MG63 (cell line): ENCODE measurements at regions not wholly inside any gene's neighbourhood (a gene's known extent, or its start where the extent isn't known, plus 50 kb on each side); places are given as distances from the start of the nearest gene placed in this dataset.
"Not testable (repeated sequence)": the region's sequence is repeated elsewhere in the genome, so short reads cannot be mapped to it uniquely, and the experiment has no call there.

Experiments used
- DNase-seq: peaks from one replicate; pipeline ENCODE4 v3.0.0-alpha.2; 2020
- H3K27me3 ChIP-seq: fragments of 250-450 bp; sonication (Bioruptor Pico); 2 replicates; pipeline ENCODE4 v1.5.1; 2020; ENCODE audit warnings: mild to moderate bottlenecking, moderate library complexity
- H3K36me3 ChIP-seq: fragments of 250-450 bp; sonication (Bioruptor Pico); 2 replicates; pipeline ENCODE4 v1.5.1; 2020; ENCODE audit warnings: mild to moderate bottlenecking, moderate library complexity
- H3K4me3 ChIP-seq: fragments of 250-450 bp; sonication (Bioruptor Pico); 2 replicates; pipeline ENCODE4 v1.5.1; 2020; ENCODE audit warnings: mild to moderate bottlenecking, moderate library complexity
- H3K9me3 ChIP-seq: fragments of 250-450 bp; sonication (Bioruptor Pico); 2 replicates; pipeline ENCODE4 v1.5.1; 2020; ENCODE audit warnings: mild to moderate bottlenecking, moderate library complexity

DNA sequence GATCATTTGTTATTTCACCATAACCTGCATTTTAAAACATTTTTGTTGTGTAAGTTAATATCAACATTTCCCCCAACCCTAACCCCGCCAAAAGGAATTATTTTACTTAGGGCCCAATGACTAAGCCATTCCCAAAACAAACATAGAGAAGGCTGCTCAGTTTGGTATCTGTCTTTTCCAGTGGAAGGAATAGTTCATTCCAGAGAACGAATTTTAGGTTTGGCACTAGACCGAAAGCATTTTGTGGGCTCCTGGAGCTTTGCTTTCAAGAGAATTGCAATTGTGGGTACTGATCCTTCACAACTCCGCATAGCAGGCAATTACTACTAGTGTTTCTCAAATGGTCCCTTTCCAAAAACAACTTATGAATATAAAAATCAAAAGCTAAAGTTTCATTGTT, 226.7 kb upstream of the MAD2L1 start:
- Histone ChIP-seq H3K9me3 (no peaks in the 10 kb centered on the region), H3K4me3 (no peak overlapping the region), H3K36me3 (no peaks in the 10 kb centered on the region), H3K27me3 (no peaks in the 10 kb centered on the region)
- DNase-seq = peak; percentile 30

DNA sequence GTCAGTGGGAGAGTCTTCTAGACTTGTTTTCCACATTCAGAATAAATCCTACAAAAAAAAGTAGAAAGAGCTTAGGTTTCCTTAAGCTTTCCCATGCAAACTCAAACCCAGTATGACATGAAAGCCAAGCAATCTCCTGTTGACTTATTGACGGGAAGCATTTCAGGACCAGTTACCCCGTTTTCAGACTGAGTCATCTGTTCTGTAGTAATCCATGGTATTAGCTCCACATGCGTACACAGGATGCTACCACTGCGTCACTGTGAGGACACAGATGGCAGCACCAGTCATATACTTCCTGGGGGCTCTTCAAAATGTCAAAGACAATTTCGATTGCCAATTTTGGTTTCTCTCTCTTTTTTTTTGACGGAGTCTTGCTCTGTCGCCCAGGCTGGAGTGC, 224.9 kb upstream of the MAD2L1 start:
- DNase-seq = no peak
- H3K9me3 ChIP-seq = no peaks in the 10 kb centered on the region
- no peaks in the 10 kb centered on the region for H3K27me3 ChIP-seq
- no peak overlapping the region for H3K4me3 ChIP-seq
- no peaks in the 10 kb centered on the region for H3K36me3 ChIP-seq

DNA sequence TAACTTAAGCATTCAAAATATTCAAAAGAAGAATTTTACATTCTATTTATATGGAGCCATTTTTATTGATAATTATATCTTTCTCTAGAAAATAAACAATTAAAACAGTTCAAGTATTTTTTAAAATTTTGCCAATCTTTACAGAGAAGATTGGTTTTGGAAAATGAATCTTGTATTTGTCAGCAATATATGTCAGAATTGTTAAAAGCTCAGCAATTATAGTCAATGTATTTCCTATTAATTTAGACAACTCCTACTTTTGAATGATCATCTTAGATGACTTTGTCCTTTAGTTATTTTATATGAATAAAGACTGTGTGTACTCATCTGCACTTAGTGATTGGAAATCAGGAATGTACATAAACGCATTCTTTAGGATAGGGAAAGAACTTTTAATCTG, 223.9 kb upstream of the MAD2L1 start:
- no peak overlapping the region for H3K4me3 ChIP-seq
- no peaks in the 10 kb centered on the region for H3K27me3 ChIP-seq
- DNase-seq = no peak
- H3K36me3 ChIP-seq = no peaks in the 10 kb centered on the region
- no peaks in the 10 kb centered on the region for H3K9me3 ChIP-seq

DNA sequence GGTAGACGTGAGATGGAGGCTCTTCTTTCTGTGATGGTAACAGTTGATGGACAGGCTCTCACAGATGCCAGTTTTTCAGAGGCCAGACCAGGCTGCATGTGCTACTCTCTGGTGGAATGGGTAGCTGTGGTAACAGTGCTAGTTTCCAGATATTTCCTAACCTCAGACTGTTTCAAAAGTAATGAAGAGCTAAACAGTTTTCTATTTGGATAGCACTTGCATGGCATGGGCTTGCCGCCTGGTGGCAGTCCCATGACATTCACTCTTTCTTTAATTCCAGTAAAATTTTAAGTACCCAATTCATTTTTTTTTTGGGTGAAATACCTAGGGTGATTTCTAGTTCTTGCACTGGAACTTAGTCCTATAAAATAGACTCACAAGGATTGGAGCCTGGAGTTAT, 220.2 kb upstream of the MAD2L1 start:
- no peak overlapping the region for H3K4me3 ChIP-seq
- no peak for DNase-seq
- no peaks in the 10 kb centered on the region for H3K9me3 ChIP-seq
- no peaks in the 10 kb centered on the region for H3K27me3 ChIP-seq
- no peaks in the 10 kb centered on the region for H3K36me3 ChIP-seq

DNA sequence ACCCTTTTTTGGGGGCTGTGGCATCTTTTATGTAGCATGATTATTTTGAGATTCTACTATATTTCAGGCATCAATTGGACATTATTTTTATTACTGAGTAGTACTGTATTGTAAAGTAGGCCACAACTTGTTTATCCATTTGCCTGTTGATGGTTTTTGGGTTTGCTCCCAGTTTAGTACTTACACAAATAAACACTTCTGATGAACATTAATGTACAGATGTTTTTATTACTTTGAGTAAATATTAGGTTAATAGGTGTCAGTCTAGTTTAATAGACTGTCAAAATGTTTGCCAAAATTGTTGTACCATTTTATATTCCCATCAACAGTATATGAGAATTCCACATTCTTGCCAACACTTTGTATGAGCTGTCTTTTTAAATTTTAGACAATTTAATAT, 214.9 kb upstream of the MAD2L1 start:
- no peak overlapping the region for H3K4me3 ChIP-seq
- H3K27me3 ChIP-seq = no peaks in the 10 kb centered on the region
- no peaks in the 10 kb centered on the region for H3K36me3 ChIP-seq
- DNase-seq = no peak
- no peaks in the 10 kb centered on the region for H3K9me3 ChIP-seq

DNA sequence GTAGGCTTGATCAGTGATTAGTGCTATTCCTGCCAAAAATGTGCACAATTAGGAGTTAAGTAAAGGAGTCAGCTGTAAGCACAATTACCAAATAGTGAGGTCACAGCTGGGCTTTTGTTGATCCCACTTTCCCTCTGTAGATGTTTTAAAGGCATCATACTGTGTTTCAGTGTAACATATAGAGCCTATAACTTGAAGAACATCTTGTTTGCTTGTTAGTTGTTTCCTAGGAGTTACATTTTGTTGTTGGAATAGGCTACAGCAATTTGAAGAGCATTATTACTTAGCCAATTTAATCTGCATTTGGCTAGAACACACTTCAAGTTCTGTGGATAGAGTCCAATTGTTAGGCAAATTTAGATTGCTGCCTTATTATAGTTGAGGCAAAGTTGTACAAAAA, 210.7 kb upstream of the MAD2L1 start:
- no peaks in the 10 kb centered on the region for H3K9me3 ChIP-seq
- no peaks in the 10 kb centered on the region for H3K27me3 ChIP-seq
- DNase-seq = no peak
- H3K4me3 ChIP-seq = no peak overlapping the region
- H3K36me3 ChIP-seq = no peaks in the 10 kb centered on the region

DNA sequence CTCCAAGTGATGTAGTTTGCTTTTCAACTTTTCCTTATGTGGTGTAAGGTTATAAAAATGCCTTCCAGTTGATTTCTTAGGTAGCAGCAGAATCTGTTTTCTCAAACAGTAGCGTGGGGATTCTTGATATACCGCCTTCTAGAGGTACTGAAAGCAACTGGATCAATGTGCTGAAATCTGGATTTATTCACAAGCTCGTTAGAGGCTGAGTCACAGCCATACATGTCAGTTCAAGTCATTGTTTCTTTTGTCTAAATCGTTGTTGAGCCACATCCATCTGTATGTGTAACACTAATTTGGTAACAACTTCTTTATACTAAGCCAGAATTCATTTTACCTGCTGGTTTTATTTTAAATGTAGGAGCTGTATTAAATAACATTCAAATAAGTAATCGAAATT, 200.0 kb upstream of the MAD2L1 start:
- H3K9me3 ChIP-seq = no peaks in the 10 kb centered on the region
- no peak for DNase-seq
- no peak overlapping the region for H3K4me3 ChIP-seq
- no peaks in the 10 kb centered on the region for H3K27me3 ChIP-seq
- H3K36me3 ChIP-seq = no peaks in the 10 kb centered on the region

DNA sequence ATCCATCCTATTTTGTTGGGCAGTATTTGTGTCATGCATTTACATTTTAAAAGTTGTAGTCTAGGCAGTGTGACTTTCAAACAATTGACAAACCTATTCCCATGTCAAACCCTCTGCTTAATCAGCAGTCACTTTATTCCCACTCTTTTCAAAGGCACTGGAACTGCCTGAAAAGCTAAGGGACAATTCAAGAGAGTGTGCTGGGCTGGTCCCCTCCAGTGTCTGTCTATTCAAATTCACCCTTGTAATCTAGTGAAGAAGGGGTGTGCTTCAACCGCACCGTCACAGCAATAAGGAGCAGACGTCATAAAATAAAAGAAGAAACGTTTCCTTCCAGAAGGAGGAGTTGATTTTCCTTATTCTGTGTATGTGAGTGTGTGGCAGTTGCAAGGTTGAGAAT, 197.0 kb upstream of the MAD2L1 start:
- Histone ChIP-seq H3K27me3 (no peaks in the 10 kb centered on the region), H3K9me3 (no peaks in the 10 kb centered on the region), H3K4me3 (no peak overlapping the region), H3K36me3 (no peaks in the 10 kb centered on the region)
- no peak for DNase-seq

DNA sequence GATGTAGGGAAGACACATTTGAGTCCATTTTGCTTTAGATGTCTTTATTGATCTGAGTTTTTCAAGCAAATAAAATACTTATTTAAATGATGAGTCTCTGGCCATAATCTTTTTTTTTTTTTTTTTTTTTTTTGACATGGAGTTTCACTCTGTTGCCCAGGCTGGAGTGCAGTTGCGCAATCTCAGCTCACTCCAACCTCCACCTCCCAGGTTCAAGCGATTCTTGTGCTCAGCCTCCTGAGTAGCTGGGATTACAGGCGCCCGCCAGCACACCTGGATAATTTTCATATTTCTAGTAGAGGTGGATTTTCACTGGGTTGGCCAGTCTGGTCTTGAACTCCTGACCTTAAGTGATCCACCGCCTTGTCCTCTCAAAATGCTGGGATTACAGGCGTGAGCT, 194.5 kb upstream of the MAD2L1 start:
- no peaks in the 10 kb centered on the region for H3K27me3 ChIP-seq
- no peak for DNase-seq
- no peaks in the 10 kb centered on the region for H3K36me3 ChIP-seq
- no peak overlapping the region for H3K4me3 ChIP-seq
- no peaks in the 10 kb centered on the region for H3K9me3 ChIP-seq

DNA sequence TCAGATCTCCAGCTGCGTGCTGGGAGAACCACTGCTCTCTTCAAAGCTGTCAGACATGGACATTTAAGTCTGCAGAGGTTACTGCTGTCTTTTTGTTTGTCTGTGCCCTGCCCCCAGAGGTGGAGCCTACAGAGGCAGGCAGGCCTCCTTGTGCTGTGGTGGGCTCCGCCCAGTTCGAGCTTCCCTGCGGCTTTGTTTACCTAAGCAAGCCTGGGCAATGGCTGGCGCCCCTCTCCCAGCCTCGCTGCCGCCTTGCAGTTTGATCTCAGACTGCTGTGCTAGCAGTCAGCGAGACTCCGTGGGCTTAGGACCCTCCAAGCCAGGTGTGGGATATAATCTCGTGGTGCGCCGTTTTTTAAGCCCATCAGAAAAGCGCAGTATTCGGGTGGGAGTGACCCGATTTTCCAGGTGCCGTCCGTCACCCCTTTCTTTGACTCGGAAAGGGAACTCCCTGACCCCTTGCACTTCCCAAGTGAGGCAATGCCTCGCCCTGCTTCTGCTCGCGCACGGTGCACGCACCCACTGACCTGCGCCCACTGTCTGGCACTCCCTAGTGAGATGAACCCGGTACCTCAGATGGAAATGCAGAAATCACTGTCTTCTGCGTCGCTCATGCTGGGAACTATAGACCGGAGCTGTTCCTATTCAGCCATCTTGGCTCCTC, 189.6 kb upstream of the MAD2L1 start:
- DNase-seq, H3K9me3 ChIP-seq, H3K36me3 ChIP-seq, H3K27me3 ChIP-seq, H3K4me3 ChIP-seq: not testable (repeated sequence)

DNA sequence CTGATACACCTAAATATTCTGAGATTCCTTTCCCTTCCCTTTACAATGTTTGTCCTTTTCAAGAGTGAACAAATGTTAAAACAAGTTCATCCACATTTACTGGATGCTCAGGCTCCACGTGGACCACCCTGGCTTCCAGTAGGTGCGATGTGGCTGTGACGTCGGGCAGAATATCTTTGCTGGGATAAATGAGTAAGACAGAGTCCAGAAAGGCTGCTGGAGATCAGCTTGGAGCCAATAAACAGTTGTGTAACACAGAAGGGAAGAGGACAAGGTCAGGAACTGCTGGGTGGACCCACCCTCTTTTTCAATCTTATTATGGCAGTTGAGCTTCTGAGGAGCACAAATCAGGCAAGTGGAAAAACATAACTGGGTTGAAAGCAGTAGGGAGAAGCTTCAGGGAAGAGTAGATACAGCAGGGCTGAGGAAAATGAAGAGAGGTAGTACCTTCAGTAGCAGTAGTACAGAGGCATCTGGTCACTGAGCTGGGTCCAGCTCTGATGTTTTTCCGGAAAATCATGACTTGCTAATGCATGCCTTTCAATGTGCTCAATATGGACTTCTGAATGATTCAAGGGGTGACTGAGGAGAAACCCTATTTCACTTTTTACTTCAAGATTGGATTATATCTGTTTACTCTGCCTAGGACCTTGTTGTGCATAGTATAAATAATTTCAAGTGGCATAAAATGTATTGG, 171.8 kb upstream of the MAD2L1 start:
- no peaks in the 10 kb centered on the region for H3K27me3 ChIP-seq
- H3K4me3 ChIP-seq = no peak overlapping the region
- DNase-seq = no peak
- no peaks in the 10 kb centered on the region for H3K36me3 ChIP-seq
- H3K9me3 ChIP-seq = no peaks in the 10 kb centered on the region

DNA sequence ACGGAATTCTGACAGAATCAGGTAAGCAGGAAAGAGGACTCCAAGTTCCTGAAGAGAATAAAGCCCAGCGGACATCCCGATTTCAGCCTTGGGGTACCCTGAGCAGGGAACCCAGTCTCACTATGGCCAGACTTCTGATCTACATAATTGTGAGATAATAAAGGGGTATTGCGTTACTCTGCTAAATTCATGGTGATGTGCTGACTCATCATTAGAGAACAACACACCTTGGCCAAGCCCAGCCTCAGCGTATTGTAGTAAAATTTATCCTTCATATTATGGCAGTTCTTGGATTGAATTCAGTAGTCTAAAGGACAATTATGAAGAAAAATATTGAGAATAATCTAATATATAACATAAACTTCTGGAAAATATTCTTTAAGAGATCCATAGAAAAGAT, 170.2 kb upstream of the MAD2L1 start:
- Histone ChIP-seq H3K9me3 (no peaks in the 10 kb centered on the region), H3K36me3 (no peaks in the 10 kb centered on the region), H3K4me3 (no peak overlapping the region), H3K27me3 (no peaks in the 10 kb centered on the region)
- DNase-seq = no peak

DNA sequence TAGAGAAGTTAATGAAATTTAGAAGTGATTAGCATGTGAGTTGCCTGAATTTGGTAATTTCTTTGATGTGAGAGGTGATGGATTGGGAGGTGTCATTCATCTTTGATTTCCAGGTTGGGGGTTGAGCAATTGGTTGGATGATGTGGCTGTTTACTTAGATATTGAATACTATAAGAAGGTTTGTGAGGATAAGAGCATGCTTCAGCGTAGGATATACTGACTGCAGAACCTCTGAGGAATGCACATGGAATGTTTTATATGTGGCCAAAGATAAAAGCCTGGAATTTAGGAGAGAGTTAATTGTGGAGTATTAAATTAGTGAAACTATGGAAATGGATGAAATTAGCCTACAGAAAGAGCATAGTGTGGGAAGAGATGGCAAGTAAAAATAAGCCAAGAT, 165.4 kb upstream of the MAD2L1 start:
- no peak for DNase-seq
- Histone ChIP-seq H3K36me3 (no peaks in the 10 kb centered on the region), H3K27me3 (no peaks in the 10 kb centered on the region), H3K9me3 (no peaks in the 10 kb centered on the region), H3K4me3 (no peak overlapping the region)

DNA sequence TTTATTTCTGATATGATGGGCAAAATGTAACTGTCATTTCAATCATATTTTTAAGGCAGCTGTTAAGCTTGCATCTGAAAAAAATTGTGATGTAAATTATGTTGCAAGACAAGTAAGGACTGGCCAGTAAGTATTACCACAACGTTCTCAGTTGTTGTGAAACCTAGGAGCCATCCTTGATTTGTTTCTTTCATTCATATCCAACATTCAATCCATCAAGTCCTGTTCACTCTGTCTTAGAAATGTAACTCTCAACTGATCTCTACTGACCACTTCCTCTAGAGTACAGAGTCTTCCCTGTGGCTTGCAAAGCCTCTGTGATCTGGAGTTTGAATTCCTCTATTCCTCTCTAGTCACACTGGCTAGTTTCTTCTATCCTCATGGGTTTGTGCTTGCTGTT, 161.4 kb upstream of the MAD2L1 start:
- Histone ChIP-seq H3K9me3 (no peaks in the 10 kb centered on the region), H3K4me3 (no peak overlapping the region), H3K27me3 (no peaks in the 10 kb centered on the region), H3K36me3 (no peaks in the 10 kb centered on the region)
- DNase-seq = no peak

DNA sequence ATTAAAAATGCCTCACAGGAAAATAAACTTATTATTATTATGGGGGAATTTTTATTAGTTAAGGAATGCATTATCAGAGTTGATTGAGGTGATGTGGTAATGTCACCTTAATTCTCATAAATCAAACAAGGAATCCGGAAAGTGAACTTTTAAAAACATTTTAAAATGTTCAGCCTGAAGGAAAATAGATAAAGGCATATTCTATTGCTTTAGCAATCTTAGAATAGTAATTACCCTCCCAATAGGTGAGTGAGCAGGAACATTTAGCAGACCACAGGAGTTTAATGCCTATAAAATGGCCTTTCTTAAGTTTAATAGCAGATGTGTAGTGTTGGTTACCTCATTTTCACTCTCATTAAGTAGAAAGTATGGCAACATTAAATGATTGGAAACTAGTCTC, 160.9 kb upstream of the MAD2L1 start:
- Histone ChIP-seq H3K27me3 (no peaks in the 10 kb centered on the region), H3K9me3 (no peaks in the 10 kb centered on the region), H3K36me3 (no peaks in the 10 kb centered on the region), H3K4me3 (no peak overlapping the region)
- DNase-seq = no peak

DNA sequence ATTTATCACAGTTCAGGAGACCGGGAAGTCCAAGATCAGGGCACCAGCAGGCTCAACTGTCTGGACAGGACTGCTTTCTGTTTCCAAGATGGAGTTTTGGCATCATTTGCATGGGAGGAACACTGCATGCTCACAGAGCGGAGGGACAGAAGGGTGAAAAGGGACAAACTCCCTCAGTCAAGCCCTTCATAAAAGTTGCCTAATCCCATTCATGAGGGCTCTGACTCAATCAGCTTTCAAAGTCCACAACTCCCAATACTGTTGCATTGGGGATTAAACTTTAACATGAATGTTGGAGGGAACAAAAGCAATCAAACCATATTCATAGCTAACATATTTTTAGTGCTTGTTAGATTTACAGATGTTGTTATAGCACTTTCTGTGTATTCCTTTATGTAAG, 158.9 kb upstream of the MAD2L1 start:
- Histone ChIP-seq H3K9me3 (no peaks in the 10 kb centered on the region), H3K36me3 (no peaks in the 10 kb centered on the region), H3K4me3 (no peak overlapping the region), H3K27me3 (no peaks in the 10 kb centered on the region)
- DNase-seq = no peak

DNA sequence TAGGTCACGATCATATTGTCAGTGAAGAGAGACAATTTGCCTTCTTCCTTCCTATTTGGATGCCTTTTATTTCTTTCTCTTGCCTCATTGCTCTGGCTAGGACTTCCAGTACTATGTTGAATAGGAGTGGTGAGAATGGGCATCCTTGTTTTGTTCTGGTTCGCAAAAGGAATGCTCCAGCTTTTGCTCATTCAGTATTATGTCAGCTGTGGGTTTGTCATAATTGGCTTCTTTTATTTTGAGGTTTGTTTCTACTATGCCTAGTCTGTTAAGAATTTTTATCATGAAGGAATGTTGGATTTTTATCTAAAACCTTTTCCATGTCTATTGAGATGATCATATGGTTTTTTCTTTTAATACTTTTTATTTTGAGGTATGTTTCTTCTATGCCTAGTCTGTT, 152.3 kb upstream of the MAD2L1 start:
- Histone ChIP-seq H3K4me3 (no peak overlapping the region), H3K36me3 (no peaks in the 10 kb centered on the region), H3K27me3 (no peaks in the 10 kb centered on the region), H3K9me3 (no peaks in the 10 kb centered on the region)
- DNase-seq = no peak

DNA sequence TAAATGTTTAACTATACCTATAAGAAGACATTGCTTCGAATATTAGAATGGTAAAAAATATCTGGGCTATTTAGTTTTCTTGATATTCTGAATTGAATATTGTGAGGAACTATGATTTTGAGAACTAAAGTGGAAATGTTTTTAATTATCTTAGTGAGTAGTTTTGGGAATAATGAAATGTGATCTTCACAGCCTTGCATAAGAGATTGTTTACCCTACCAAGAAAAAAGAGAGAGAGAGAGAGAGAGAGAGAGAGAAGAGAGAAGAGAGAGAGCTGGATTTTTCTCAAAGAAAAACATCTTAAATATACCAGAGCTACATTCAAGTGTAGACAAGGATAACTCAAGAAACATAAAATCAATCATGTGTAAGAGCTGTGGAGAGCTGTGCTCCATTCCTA, 148.7 kb upstream of the MAD2L1 start:
- H3K9me3 ChIP-seq = no peaks in the 10 kb centered on the region
- no peaks in the 10 kb centered on the region; the same call in 1 of the 2 replicates for H3K27me3 ChIP-seq
- no peak overlapping the region for H3K4me3 ChIP-seq
- no peaks in the 10 kb centered on the region for H3K36me3 ChIP-seq
- no peak for DNase-seq
